ENCODE measurements at regions not wholly inside any gene's neighbourhood (a gene's known extent, or its start where the extent isn't known, plus 50 kb on each side); places are given as distances from the start of the nearest gene placed in this dataset.
"Not testable (repeated sequence)": the region's sequence is repeated elsewhere in the genome, so short reads cannot be mapped to it uniquely, and the experiment has no call there.

- DNase-seq = not testable (repeated sequence)
Measured at GRCh38 chr1:2851918-2852317, 50.4 kb upstream of the TTC34 start.

- DNase-seq = no peak
Measured at GRCh38 chr1:2853711-2854110, 52.2 kb upstream of the TTC34 start.

- DNase-seq = no peak
Measured at GRCh38 chr1:2854151-2854550, 52.7 kb upstream of the TTC34 start.

- DNase-seq = no peak
Measured at GRCh38 chr1:2854611-2855010, 53.1 kb upstream of the TTC34 start.

GRCh38 chr1:2855206-2856065 is 53.9 kb upstream of the TTC34 start:
- DNase-seq = no peak

- no peak for DNase-seq
Measured at GRCh38 chr1:2856066-2856390, 54.5 kb upstream of the TTC34 start.

- DNase-seq = no peak
Measured at GRCh38 chr1:2856676-2857375, 55.3 kb upstream of the TTC34 start.

- DNase-seq = no peak
Measured at GRCh38 chr1:2857521-2857920, 56.0 kb upstream of the TTC34 start.

- DNase-seq = no peak
Measured at GRCh38 chr1:2858676-2859075, 57.2 kb upstream of the TTC34 start.

- DNase-seq = no peak
Measured at GRCh38 chr1:2859219-2859880, 57.9 kb upstream of the TTC34 start.

GRCh38 chr1:2859881-2860430 is 58.5 kb upstream of the TTC34 start:
- no peak for DNase-seq

- no peak for DNase-seq
Measured at GRCh38 chr1:2860476-2861142, 59.1 kb upstream of the TTC34 start.

GRCh38 chr1:2861143-2861987 is 59.9 kb upstream of the TTC34 start:
- no peak for DNase-seq

- DNase-seq = no peak
Measured at GRCh38 chr1:2861988-2862813, 60.7 kb upstream of the TTC34 start.

GRCh38 chr1:2862814-2863647 is 61.5 kb upstream of the TTC34 start:
- no peak for DNase-seq

- DNase-seq = no peak
Measured at GRCh38 chr1:2863648-2863963, 62.1 kb upstream of the TTC34 start.

- DNase-seq = no peak
Measured at GRCh38 chr1:2864203-2864905, 62.9 kb upstream of the TTC34 start.

- no peak for DNase-seq
Measured at GRCh38 chr1:2865000-2865399, 63.5 kb upstream of the TTC34 start.

- DNase-seq = no peak
Measured at GRCh38 chr1:2865571-2866421, 64.3 kb upstream of the TTC34 start.
